Hypothalamus (tissue), 51 donors: ENCODE measurements at regions not wholly inside any gene's neighbourhood (a gene's known extent, or its start where the extent isn't known, plus 50 kb on each side); places are given as distances from the start of the nearest gene placed in this dataset.
"Not testable (repeated sequence)": the region's sequence is repeated elsewhere in the genome, so short reads cannot be mapped to it uniquely, and the experiment has no call there.

Source experiments
- DNase-seq, 51 donors: peaks; one replicate each; lab custom pipeline; 2025; lab: John Stamatoyannopoulos, UW

DNA sequence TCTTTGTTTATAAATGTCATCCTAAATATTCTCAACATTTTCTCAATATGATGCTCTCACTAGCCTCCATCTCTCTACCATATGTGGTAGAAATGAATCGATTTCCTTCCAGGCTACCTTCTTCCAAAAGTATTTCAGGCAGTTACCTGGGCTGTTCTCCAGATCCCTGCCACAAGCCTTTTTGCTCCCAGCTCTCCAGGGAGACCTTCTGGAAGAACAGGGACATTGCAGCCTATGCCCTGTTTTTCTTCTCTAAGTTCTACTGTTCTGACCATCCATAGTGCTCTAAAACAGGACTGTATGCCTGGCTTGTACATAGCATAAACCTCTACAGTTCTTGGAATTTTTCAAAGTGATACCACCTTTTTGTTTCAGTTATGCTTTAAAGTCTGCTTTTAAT lies 552.8 kb downstream of the ANKRD7 start:
- DNase-seq: no peak

GRCh38 chr7:118792682-118793081 lies 568.2 kb downstream of the ANKRD7 start:
- DNase-seq: no peak

GRCh38 chr7:118793582-118793981 lies 569.1 kb downstream of the ANKRD7 start:
- no peak for DNase-seq

DNA sequence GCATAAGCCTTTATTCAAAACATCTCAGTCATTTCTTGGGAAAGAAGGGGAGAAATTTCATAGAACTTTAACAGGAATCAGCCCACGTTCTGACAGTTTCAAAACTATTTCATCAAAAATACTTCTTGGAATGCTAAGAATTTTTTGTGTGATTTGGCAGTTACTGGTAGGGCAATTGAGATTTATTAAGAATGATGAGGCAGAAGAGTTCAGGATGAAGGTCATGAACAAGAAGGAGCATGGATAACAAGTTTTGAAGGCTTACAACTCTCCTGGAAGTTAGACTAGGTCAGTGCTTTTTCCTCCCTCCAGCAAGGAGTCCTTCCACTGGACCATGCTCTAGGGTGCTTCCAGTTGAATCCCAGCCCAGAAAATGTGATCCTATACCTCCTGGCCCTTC lies 569.9 kb downstream of the ANKRD7 start:
- DNase-seq: no peak

DNA sequence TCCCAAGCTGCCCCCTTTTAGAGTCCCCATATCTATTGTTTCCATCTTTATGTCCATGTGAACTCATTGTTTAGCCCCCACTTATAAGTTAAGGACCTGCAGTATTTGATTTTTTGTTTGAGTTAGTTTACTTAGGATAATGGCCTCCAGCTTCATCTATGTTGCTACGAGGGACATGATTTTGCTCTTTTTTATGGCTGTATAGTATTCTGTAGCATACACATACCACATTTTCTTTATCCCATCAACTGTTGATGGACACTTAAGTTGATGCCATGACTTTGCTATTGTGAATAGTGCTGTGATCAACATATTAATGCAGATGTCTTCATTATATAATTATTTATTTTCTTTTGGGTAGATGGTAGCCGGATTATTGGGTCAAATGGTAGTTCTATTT lies 576.9 kb downstream of the ANKRD7 start:
- DNase-seq: no peak

DNA sequence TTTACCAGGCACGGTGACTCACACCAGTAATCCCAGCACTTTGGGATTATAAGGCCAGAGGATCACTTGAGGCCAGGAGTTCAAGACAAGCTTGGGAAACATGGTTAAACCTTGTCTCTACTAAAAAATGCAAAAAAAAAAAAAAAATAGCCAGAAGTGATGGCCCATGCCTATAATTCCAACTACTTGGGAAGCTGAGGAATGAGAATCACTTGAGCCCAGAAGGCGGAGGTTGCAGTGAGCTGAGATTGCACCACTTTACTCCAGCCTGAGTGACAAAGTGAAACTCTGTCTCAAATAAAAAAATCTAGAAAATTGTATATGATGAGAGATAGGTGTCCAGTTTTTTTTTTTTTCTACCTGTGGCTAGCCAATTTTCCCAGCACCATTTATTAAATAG lies 578.2 kb downstream of the ANKRD7 start:
- DNase-seq: no peak

- DNase-seq: no peak
Measured at GRCh38 chr7:118826246-118826645, 601.7 kb downstream of the ANKRD7 start.

DNA sequence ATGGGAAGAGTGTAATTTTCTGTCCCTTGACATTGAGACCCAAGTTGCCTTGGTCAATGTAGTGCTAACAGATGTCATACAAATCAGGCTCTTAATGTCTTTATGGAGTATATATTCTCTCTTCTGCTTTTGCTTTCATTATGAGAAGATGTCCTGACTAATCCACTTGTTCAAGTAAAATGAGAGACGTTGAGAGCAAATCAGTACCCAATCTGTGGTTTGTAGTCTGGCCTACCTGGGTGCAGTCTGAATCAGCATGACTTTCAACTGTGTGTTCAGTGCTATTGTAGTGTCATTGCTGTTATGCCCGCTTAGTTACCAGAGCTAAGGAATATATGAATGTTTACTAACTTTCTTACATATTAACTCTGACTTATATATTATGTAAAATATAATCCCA lies 612.4 kb downstream of the ANKRD7 start:
- no peak for DNase-seq

DNA sequence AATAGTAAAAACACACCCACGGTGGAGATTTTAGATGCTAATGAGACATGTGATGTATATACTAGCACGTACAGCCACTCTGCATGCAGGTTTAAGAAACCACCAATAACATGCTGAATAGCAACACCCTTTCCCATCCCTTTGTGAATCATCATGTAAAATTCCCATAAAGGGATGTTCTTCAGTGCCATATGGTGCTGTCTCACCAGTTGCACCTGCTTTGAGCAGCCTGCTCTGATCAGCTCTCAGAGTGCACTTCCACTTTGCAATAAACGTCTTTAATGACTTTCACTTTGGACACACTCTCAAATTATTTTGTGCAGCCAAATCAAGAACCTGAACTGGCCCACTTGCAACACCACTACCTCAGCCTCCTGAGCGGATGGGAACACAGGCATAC lies 615.0 kb downstream of the ANKRD7 start:
- no peak for DNase-seq

DNA sequence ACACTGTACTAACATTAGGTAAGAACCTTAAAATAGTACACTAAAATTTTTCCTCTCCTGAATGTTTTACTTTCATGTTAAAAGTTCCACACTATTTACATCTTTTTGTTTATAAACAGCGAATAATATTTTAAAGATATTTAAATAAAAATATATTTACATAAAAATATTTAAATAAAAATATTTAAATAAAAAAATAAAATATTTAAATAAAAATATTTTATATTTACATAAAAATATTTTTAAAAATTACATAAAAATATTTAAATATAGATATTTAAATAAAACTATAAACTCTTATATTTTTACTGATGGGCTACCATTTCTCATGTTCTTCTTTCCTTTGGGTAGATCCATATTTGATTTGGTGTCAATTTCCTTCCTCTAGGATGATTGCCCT lies 619.0 kb downstream of the ANKRD7 start:
- DNase-seq: no peak

DNA sequence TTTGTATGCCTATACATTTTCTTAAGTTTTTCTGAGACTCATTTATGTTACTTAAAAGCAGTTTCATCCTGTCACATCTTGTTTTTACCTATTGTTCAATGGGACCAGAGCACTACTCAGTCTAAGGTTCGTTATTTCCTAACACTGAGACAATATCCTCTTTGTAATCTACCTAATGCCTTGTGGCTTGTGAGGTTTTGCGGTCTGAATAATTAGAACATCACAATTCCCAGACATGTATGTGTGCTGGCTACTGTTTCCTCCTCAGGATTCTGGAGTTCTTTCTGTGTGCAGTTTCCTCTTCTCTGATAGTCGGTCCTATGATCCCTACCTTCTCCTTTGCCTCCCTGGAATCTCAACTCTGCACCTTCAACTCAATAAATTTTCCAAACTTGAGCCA lies 620.2 kb downstream of the ANKRD7 start:
- DNase-seq: no peak

DNA sequence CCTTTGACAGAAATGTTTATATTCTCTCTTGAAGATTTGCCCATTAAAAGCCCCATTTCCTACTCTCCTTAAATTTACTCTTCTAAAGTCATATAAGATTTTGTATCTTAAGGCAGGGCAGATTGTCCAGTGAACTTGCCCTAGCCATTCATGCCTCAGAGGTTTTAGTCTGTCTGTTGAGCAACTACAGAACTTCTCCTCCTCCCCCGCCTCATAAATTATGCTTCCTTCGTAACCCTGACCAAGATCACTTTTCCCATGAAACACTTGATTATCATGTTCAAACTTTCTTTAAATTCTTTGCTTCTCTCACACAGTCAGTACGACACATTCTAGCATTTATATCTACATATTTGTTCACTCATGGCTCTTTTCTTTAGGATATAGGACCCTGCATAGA lies 621.3 kb downstream of the ANKRD7 start:
- DNase-seq: no peak

- DNase-seq: no peak
Measured at GRCh38 chr7:118846977-118847376, 622.5 kb downstream of the ANKRD7 start.

DNA sequence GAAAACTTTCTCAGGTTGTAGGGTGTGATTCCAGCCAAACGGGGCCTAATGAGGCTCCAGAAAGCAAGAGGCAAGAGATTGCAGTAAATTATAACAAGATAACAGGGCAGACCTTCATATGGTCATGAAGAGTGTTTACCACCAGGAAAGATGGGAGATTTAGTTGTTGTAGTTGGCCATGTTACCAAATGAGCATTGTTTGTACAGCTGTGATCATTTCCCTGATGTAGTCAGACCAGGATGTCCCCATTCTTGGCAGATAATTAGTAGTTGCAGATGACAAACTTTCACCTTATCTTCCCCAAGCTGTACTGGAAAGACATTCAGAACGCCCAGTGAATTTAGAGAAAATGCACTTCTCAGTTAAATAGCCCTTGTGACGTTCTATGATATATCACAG lies 630.8 kb downstream of the ANKRD7 start:
- DNase-seq: no peak

GRCh38 chr7:118858651-118859149 lies 634.2 kb downstream of the ANKRD7 start:
- DNase-seq: no peak

DNA sequence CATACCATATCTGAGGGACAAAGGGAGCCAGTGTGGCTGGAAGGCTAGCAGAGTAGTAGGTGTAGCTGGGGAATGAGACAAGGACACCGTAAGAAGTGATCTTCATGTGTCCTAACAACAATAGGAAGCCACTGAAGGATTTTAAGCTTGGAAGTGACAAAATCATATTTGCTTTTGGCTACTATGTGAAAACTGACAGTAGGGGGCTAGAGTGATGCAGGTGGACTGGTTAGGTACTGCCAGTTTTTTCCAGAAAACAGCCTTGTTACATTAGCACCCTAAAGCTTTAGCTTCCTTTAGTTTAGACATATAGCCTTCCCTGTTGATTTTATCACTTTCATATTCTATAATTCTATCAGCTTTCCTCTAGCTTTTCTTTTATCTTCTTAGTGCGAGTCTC lies 637.1 kb downstream of the ANKRD7 start:
- no peak for DNase-seq

DNA sequence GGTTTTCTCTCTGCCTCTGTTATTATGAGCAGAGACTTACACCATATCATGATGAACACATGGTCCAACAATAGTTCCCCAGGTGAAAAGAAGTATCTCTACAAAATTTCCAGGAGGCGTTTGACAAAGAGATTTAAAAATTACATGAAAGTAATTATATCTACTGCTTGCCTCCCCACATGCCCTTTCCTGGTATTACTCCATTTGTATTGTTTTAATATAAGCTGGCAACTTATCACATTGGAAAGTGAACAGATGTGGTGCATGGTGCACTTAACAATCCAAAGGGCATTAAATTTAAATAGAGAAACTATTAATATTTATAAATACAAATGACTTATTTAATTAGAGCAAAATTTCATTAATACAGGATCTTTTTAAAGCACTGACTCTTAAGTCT lies 638.2 kb downstream of the ANKRD7 start:
- no peak for DNase-seq

- no peak for DNase-seq
Measured at GRCh38 chr7:118863966-118864365, 639.5 kb downstream of the ANKRD7 start.

GRCh38 chr7:118867860-118868259 lies 643.4 kb downstream of the ANKRD7 start:
- no peak for DNase-seq

DNA sequence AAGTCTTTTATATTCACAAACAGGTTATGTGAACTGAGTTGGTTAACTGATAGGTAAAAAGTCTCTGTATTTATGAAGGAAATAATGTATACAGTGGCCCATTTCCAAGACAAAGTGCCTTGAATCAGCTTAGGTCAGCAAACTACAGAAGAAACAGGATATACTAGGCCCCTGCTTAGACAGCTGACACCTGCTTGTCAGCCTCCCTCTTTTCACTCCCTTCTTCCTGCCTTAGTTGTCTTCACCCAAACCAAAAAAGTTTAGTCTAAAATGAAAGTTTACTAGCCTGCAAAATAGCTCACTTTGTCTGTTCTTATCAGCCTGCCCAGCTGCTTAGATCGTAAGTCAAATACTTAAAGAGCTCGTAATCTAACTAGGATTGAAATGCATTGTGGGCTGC lies 644.6 kb downstream of the ANKRD7 start:
- DNase-seq: not testable (repeated sequence)

GRCh38 chr7:118870187-118870586 lies 645.7 kb downstream of the ANKRD7 start:
- DNase-seq: no peak

GRCh38 chr7:118872568-118872967 lies 648.1 kb downstream of the ANKRD7 start:
- DNase-seq: no peak

- no peak for DNase-seq
Measured at GRCh38 chr7:118877187-118877586, 652.7 kb downstream of the ANKRD7 start.

DNA sequence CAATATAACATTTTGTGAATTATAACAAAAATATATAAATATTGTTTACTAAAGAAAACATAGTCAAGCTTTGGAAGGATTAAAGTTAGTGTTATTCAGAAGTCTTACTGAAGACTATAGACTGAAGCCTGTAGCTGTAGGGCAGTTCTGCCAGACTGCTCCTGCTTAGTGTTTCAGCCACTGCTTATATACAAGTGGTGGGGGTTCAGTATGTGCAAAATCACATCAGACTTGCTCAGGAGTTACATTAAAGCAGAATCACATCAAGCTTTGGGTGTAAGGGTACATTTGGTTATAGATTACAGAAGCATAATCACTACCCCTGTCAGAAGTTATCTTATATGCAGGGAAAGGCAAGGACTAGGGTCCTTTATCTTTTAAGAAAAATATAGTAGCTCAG lies 653.8 kb downstream of the ANKRD7 start:
- DNase-seq: no peak
